IMR-90 (cell line): ENCODE measurements at regions not wholly inside any gene's neighbourhood (a gene's known extent, or its start where the extent isn't known, plus 50 kb on each side); places are given as distances from the start of the nearest gene placed in this dataset.

Experiments used
- ATAC-seq: fragments of 200-7000 bp; cut with Tn5 transposase; 2 replicates; pipeline ENCODE4 v1.9.1; 2020; ENCODE audit warnings: low read depth, mild to moderate bottlenecking, moderate library complexity
- BruUV-seq: library from RNA; stranded (reverse); fragments of 400-500 nt; replicated peaks from 2 replicates; lab custom pipeline; 2021; lab: Mats Ljungman, UMichigan
- CTCF ChIA-PET: fragments of 300-600 bp; formaldehyde crosslinking; extraction: SDS; loops from one replicate; lab custom pipeline; 2021; ENCODE audit warnings: antibody characterized with exemption; lab: Yijun Ruan, JAX
- POLR2A ChIA-PET: fragments of 300-600 bp; sonication (Branson Sonifier 250); formaldehyde crosslinking; loops from one replicate; lab custom pipeline; 2022; ENCODE audit warnings: antibody characterized with exemption; ENCODE audit not compliant: unreplicated experiment; lab: Charles Lee
- DNase-seq: peaks from one replicate; pipeline ENCODE4 v3.0.0; 2013
- H2AFZ ChIP-seq: replicated peaks from 2 replicates; pipeline ENCODE3; 2013; ENCODE audit warnings: low read length, mild to moderate bottlenecking; ENCODE audit not compliant: poor library complexity
- H2AK5ac ChIP-seq: 2 replicates; pipeline ENCODE4 v1.6.1; 2013; ENCODE audit warnings: low read depth, low read length, inconsistent platforms
- H2AK9ac ChIP-seq: replicated peaks from 2 replicates; pipeline ENCODE3; 2013; ENCODE audit warnings: mild to moderate bottlenecking, low read depth, low read length, moderate library complexity; ENCODE audit not compliant: poor library complexity
- H2BK120ac ChIP-seq: 2 replicates; pipeline ENCODE4 v1.6.1; 2013; ENCODE audit warnings: low read depth, low read length, inconsistent platforms
- H2BK15ac ChIP-seq: 3 replicates; pipeline ENCODE4 v1.6.1; 2013; ENCODE audit warnings: low read depth, low read length, inconsistent platforms
- H2BK20ac ChIP-seq: 2 replicates; pipeline ENCODE4 v1.6.1; 2013; ENCODE audit warnings: low read depth, mild to moderate bottlenecking, inconsistent platforms, low read length, moderate library complexity
- H2BK5ac ChIP-seq: 2 replicates; pipeline ENCODE4 v1.6.1; 2013; ENCODE audit warnings: mild to moderate bottlenecking, low read depth, low read length, inconsistent platforms; ENCODE audit not compliant: poor library complexity, severe bottlenecking
- H3K14ac ChIP-seq: replicated peaks from 2 replicates; pipeline ENCODE4 v1.6.1; 2013; ENCODE audit warnings: low read depth, low read length, inconsistent platforms
- H3K18ac ChIP-seq: 2 replicates; pipeline ENCODE4 v1.6.1; 2013; ENCODE audit warnings: low read depth, low read length, control low read depth
- H3K23ac ChIP-seq: 2 replicates; pipeline ENCODE4 v1.6.1; 2013; ENCODE audit warnings: low read depth, low read length, inconsistent platforms
- H3K27ac ChIP-seq: 2 replicates; pipeline ENCODE4 v1.5.1; 2013; ENCODE audit warnings: mild to moderate bottlenecking, control low read depth, low read length; ENCODE audit not compliant: insufficient read depth
- H3K27me3 ChIP-seq: 2 replicates; pipeline ENCODE4 v1.6.1; 2013; ENCODE audit warnings: low read length; ENCODE audit not compliant: control insufficient read depth, insufficient read depth
- H3K36me3 ChIP-seq: 2 replicates; pipeline ENCODE4 v1.6.1; 2013; ENCODE audit warnings: low read length, mixed read lengths; ENCODE audit not compliant: control insufficient read depth, insufficient read depth
- H3K4ac ChIP-seq: 2 replicates; pipeline ENCODE4 v1.6.1; 2013; ENCODE audit warnings: low read depth, low read length, inconsistent platforms
- H3K4me1 ChIP-seq: 2 replicates; pipeline ENCODE4 v1.6.1; 2013; ENCODE audit warnings: low read length, mixed read lengths; ENCODE audit not compliant: control insufficient read depth, insufficient read depth
- H3K4me2 ChIP-seq: 2 replicates; pipeline ENCODE4 v1.6.1; 2013; ENCODE audit warnings: low read depth, mild to moderate bottlenecking, control low read depth, low read length, moderate library complexity
- H3K4me3 ChIP-seq: 2 replicates; pipeline ENCODE4 v1.5.1; 2013; ENCODE audit warnings: low read depth, mild to moderate bottlenecking, control low read depth, low read length, moderate library complexity; ENCODE audit not compliant: insufficient read depth
- H3K56ac ChIP-seq: 2 replicates; pipeline ENCODE4 v1.6.1; 2013; ENCODE audit warnings: low read length, inconsistent platforms; ENCODE audit not compliant: insufficient read depth; ENCODE audit errors: extremely low read depth
- H3K79me1 ChIP-seq, 2 experiments: 2 replicates each; pipeline ENCODE4 v1.6.1; 2013; ENCODE audit warnings: low read length in 2 of 2, inconsistent platforms in 1 of 2, low read depth in 1 of 2
- H3K9ac ChIP-seq: 2 replicates; pipeline ENCODE4 v1.6.1; 2013; ENCODE audit warnings: low read depth, low read length, control low read depth
- H3K9me1 ChIP-seq: 2 replicates; pipeline ENCODE4 v1.6.1; 2013; ENCODE audit warnings: low read length, inconsistent platforms; ENCODE audit not compliant: insufficient read depth
- H3K9me3 ChIP-seq: 2 replicates; pipeline ENCODE4 v1.6.1; 2013; ENCODE audit warnings: low read length; ENCODE audit not compliant: control insufficient read depth, insufficient read depth
- H4K20me1 ChIP-seq: 2 replicates; pipeline ENCODE4 v1.6.1; 2013; ENCODE audit warnings: low read length, inconsistent platforms; ENCODE audit not compliant: insufficient read depth
- H4K5ac ChIP-seq: 2 replicates; pipeline ENCODE4 v1.6.1; 2013; ENCODE audit warnings: mild to moderate bottlenecking, low read depth, low read length, control low read depth
- H4K8ac ChIP-seq, 2 experiments: 2 replicates each; pipeline ENCODE4 v1.6.1; 2013; ENCODE audit warnings: low read depth in 2 of 2, low read length in 2 of 2, control low read depth in 1 of 2, inconsistent platforms in 1 of 2
- H4K91ac ChIP-seq: 2 replicates; pipeline ENCODE4 v1.6.1; 2013; ENCODE audit warnings: low read depth, low read length, inconsistent platforms; ENCODE audit not compliant: insufficient read depth
- CEBPB ChIP-seq: IDR thresholded peaks from 2 replicates; pipeline ENCODE4 v1.6.1; 2012; ENCODE audit warnings: low read depth, low read length, improper control_type of control experiment
- CHD1 ChIP-seq: IDR thresholded peaks from 2 replicates; pipeline ENCODE4 v1.6.1; 2012; ENCODE audit warnings: low read depth, low read length, improper control_type of control experiment
- FOS ChIP-seq: fragments of 150-350 bp; IDR thresholded peaks from 2 replicates; pipeline ENCODE4 v1.6.1; 2016; ENCODE audit warnings: low read depth, low read length
- MAFK ChIP-seq: IDR thresholded peaks from 2 replicates; pipeline ENCODE4 v1.6.1; 2012; ENCODE audit warnings: low read depth, low read length, improper control_type of control experiment
- MAZ ChIP-seq: IDR thresholded peaks from 2 replicates; pipeline ENCODE4 v1.6.1; 2012; ENCODE audit warnings: low read depth, mild to moderate bottlenecking, low read length, improper control_type of control experiment, moderate library complexity, borderline replicate concordance
- MXI1 ChIP-seq: IDR thresholded peaks from 2 replicates; pipeline ENCODE4 v1.6.1; 2012; ENCODE audit warnings: low read depth, mild to moderate bottlenecking, low read length, moderate library complexity, borderline replicate concordance
- NFE2L2 ChIP-seq: fragments of 150-350 bp; IDR thresholded peaks from 2 replicates; pipeline ENCODE4 v1.6.1; 2016; ENCODE audit warnings: low read depth, mild to moderate bottlenecking, low read length
- POLR2A ChIP-seq: IDR thresholded peaks from 2 replicates; pipeline ENCODE4 v1.6.1; 2012; ENCODE audit warnings: mild to moderate bottlenecking, low read depth, low read length
- RAD21 ChIP-seq: IDR thresholded peaks from 2 replicates; pipeline ENCODE4 v1.6.1; 2012; ENCODE audit warnings: low read length, improper control_type of control experiment
- RCOR1 ChIP-seq: IDR thresholded peaks from 2 replicates; pipeline ENCODE4 v1.6.1; 2012; ENCODE audit warnings: mild to moderate bottlenecking, low read length, improper control_type of control experiment; ENCODE audit not compliant: insufficient replicate concordance
- RFX5 ChIP-seq: IDR thresholded peaks from 2 replicates; pipeline ENCODE4 v1.8.0; 2012; ENCODE audit warnings: low read depth, mild to moderate bottlenecking, low read length, moderate library complexity
- WGBS, 2 experiments: methylation state at CpG; one replicate each; pipeline versions ENCODE4 v1.1.5 to v1.1.7; 2013; ENCODE audit warnings: missing lambda C conversion rate in 2 of 2; ENCODE audit not compliant: insufficient read length in 1 of 2; ENCODE audit errors: extremely low coverage in 2 of 2; 5-methylcytosine and 5-hydroxymethylcytosine counted together
- dilution Hi-C: fragments of 300-500 bp; cut with HindIII; formaldehyde crosslinking; loops from one replicate; pipeline ENCODE4 v1.14.3; 2018; ENCODE audit warnings: low sequenced_read_pairs; ENCODE audit not compliant: unreplicated experiment
- in situ Hi-C: fragments of 300-500 bp; cut with MboI; formaldehyde crosslinking; loops from 3 replicates; pipeline ENCODE4 v1.14.3; 2019; ENCODE audit warnings: low sequenced_read_pairs, inconsistent platforms, mixed read lengths
- intact Hi-C: fragments of 100-400 bp; cut with micrococcal nuclease; formaldehyde crosslinking; loops from 2 replicates; pipeline ENCODE4 v1.10.0; 2022
- TF ChIP-seq, protein P1 (sequence below): conservative IDR thresholded peaks from 2 replicates; pipeline ENCODE4 v1.5.1; 2012; ENCODE audit warnings: mild to moderate bottlenecking, low read depth, low read length, improper control_type of control experiment

DNA sequence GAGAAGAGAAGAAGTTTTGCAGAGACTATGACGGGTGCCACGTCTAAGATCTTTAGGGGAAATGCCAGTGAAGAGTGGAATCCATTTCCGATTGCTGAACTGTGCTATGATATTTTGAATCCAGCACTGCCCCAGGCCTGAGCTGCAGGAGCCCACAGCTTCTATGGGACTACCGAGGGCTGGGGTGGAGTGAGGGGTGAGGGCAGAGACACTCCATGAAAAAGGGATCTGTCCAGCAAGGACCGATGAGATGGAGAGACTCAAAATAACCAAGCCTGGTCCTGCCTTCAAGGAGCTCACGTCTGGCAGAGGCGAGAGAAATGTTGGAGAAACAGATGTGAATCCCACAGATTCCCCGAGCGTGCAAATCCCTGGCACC, 79.8 kb upstream of the MEF2A start:
- dilution Hi-C loops, result no loop called here

More for the DNA sequence above, 79.8 kb upstream of the MEF2A start:
- H3K56ac ChIP-seq, result peak overlapping the region; percentile 3; the same call in 1 of the 2 replicates
- H4K91ac ChIP-seq, result peak overlapping the region; percentile 92
- ChIA-PET POLR2A (no interaction called here), CTCF (interaction anchor here (0.6 to 1.1 kb wide), 4 partner anchors 13 to 77 kb away, joined by 3 read pairs; no protein-coding TSS in a partner anchor)
- TF ChIP-seq POLR2A (no peak), NFE2L2 (no peak), MAFK (no peak), CHD1 (no peak), FOS (no peak), RAD21 (no peak), MAZ (no peak), CEBPB (no peak), RFX5 (no peak), MXI1 (no peak), RCOR1 (no peak)
- TF ChIP-seq, protein P1, sequence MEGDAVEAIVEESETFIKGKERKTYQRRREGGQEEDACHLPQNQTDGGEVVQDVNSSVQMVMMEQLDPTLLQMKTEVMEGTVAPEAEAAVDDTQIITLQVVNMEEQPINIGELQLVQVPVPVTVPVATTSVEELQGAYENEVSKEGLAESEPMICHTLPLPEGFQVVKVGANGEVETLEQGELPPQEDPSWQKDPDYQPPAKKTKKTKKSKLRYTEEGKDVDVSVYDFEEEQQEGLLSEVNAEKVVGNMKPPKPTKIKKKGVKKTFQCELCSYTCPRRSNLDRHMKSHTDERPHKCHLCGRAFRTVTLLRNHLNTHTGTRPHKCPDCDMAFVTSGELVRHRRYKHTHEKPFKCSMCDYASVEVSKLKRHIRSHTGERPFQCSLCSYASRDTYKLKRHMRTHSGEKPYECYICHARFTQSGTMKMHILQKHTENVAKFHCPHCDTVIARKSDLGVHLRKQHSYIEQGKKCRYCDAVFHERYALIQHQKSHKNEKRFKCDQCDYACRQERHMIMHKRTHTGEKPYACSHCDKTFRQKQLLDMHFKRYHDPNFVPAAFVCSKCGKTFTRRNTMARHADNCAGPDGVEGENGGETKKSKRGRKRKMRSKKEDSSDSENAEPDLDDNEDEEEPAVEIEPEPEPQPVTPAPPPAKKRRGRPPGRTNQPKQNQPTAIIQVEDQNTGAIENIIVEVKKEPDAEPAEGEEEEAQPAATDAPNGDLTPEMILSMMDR, result no peak
- ATAC-seq (peak; percentile 54), DNase-seq (no peak)
- peak overlapping the region; percentile 71; the same call in 1 of the 2 replicates for H3K27ac ChIP-seq
- H3K18ac ChIP-seq, result peak overlapping the region; percentile 76
- in situ Hi-C loops, result no loop called here
- peaks cover 12% of the 10 kb centered on the region for H3K4me1 ChIP-seq
- WGBS, 2 experiments, result 48% methylated on average over 9 of the region's 9 CpGs; no CpG with 5 or more reads in 1 of the 2 experiments
- no peak overlapping the region for H2BK5ac ChIP-seq
- H2BK20ac ChIP-seq, result peak overlapping the region; percentile 81
- H3K9me3 ChIP-seq, result no peaks in the 10 kb centered on the region; the same call in 1 of the 2 replicates
- H2AK9ac ChIP-seq, result peak overlapping the region; percentile 38
- peak overlapping the region; percentile 74 for H4K5ac ChIP-seq
- H3K14ac ChIP-seq, result peak overlapping the region; percentile 68
- H3K23ac ChIP-seq, result peak overlapping the region; percentile 60; the same call in 1 of the 2 replicates
- H3K9ac ChIP-seq, result peak overlapping the region; percentile 13; the same call in 1 of the 2 replicates
- H3K4me3 ChIP-seq, result no peak overlapping the region
- peak overlapping the region; percentile 86 for H3K4ac ChIP-seq
- BruUV-seq, result no TSS peak
- intact Hi-C loops, result no loop called here
- H2BK15ac ChIP-seq, result peak overlapping the region; percentile 84; the same call in 2 of the 3 replicates
- H3K79me1 ChIP-seq, result no peaks in the 10 kb centered on the region
- no peaks in the 10 kb centered on the region for H3K27me3 ChIP-seq
- no peaks in the 10 kb centered on the region for H4K20me1 ChIP-seq
- peaks cover 15% of the 10 kb centered on the region; the same call in 1 of the 2 replicates for H3K9me1 ChIP-seq
- peak overlapping the region; percentile 67 for H3K4me2 ChIP-seq
- H3K36me3 ChIP-seq, result no peaks in the 10 kb centered on the region
- H2AFZ ChIP-seq, result peak overlapping the region; percentile 87
- H2BK120ac ChIP-seq, result peak overlapping the region; percentile 55
- H2AK5ac ChIP-seq, result peak overlapping the region; percentile 69
- H4K8ac ChIP-seq, result peak overlapping the region; percentile 83 to 91; a peak in 2 of 4 replicates
